ENCODE measurements at regions not wholly inside any gene's neighbourhood (a gene's known extent, or its start where the extent isn't known, plus 50 kb on each side); places are given as distances from the start of the nearest gene placed in this dataset.

DNA sequence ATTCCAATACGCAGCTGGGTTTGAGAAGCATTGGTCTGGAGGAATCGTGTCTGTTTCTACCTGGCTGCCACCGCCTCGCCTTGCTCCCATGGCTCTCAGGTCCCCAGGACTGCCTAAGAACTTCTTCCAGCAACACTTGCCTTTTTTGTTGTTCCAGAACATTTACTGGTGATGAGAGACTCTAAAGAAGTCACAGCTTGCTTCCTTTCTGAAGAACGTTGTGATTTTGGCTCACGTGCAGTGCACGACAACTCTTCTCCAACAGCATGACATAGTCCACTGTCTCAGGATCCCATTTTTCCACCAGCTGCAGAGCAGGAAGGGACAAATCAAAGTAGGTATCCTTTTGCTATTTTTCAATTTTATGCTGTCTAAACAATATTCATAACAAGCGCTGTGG is 940.9 kb downstream of the SLC4A3 start:
- no peaks in the 10 kb centered on the region for H3K9me3 ChIP-seq
- H3K36me3 ChIP-seq: no peaks in the 10 kb centered on the region
- in situ Hi-C loops (cut with MboI; ENCODE audit: low sequenced_read_pairs in 4 of 4) (no loop called here), intact Hi-C loops (cut with DNase I; ENCODE audit: low total_unique reads) (no loop called here)
- ATAC-seq (no peak), DNase-seq (no peak)
- no peaks in the 10 kb centered on the region for H3K4me1 ChIP-seq
- no peaks in the 10 kb centered on the region for H3K27me3 ChIP-seq
- no peak overlapping the region for H3K4me3 ChIP-seq
- H3K27ac ChIP-seq: no peak overlapping the region
- TF ChIP-seq POLR2A (IDR thresholded peaks at IDR 0.05): no peak
- TF ChIP-seq CTCF (IDR thresholded peaks at IDR 0.05 in 4 of 5, conservative IDR thresholded peaks at IDR 0.05 in 1 of 5): no peak

- no peak overlapping the region for H3K27ac ChIP-seq
- intact Hi-C loops (cut with DNase I; ENCODE audit: low total_unique reads) (no loop called here), in situ Hi-C loops (cut with MboI; ENCODE audit: low sequenced_read_pairs in 4 of 4) (no loop called here)
- H3K4me1 ChIP-seq: no peaks in the 10 kb centered on the region
- TF ChIP-seq CTCF (IDR thresholded peaks at IDR 0.05 in 4 of 5, conservative IDR thresholded peaks at IDR 0.05 in 1 of 5) (no peak), POLR2A (IDR thresholded peaks at IDR 0.05) (no peak)
- no peak for ATAC-seq
- no peak for DNase-seq
- no peaks in the 10 kb centered on the region for H3K36me3 ChIP-seq
- no peaks in the 10 kb centered on the region for H3K9me3 ChIP-seq
- H3K4me3 ChIP-seq: no peak overlapping the region
- no peaks in the 10 kb centered on the region for H3K27me3 ChIP-seq
These were observed 941.9 kb downstream of the SLC4A3 start for GRCh38 chr2:220569112-220569897.

DNA sequence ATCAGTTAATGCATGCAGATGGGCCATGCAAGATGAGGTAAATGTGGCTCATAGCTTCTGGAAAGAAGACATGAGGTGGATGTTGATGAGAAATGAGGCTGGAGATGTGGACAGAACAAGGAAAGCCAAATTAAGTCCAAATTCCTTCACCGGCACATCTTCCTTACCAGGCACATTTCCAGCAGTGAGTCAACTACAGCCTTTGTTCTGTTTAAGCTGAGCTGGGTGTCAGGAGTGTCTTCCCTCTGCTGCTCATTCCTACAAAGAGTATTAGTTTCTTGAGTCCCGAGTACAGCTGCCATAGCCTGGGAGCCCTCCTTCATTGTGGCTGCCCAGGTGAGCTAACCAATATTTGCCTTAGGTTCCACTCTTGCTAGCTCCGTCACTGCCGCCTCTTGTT is 945.0 kb downstream of the SLC4A3 start:
- in situ Hi-C loops (cut with MboI; ENCODE audit: low sequenced_read_pairs in 4 of 4): no loop called here

DNA sequence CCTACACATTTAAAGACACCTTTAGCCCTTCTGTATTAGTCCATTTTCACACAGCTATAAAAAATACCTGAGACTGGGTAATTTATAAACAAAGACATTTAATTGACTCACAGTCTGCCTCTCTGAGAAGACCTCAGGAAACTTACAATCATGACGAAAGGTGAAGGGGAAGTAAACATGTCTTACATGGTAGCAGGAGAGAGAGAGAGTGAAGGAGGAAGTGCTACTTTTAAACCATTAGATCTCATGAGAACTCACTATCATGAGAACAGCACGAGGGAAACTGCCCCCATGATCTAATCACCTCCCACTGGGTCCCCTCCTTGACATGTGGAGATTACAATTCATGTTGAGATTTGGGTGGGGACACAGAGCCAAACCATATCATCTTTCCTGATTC is 946.6 kb downstream of the SLC4A3 start:
- in situ Hi-C loops (cut with MboI; ENCODE audit: low sequenced_read_pairs in 4 of 4): no loop called here

More for the DNA sequence above, 945.0 kb downstream of the SLC4A3 start:
- intact Hi-C loops (cut with DNase I; ENCODE audit: low total_unique reads): no loop called here
- no peak for DNase-seq
- no peaks in the 10 kb centered on the region for H3K9me3 ChIP-seq
- TF ChIP-seq POLR2A (IDR thresholded peaks at IDR 0.05): no peak
- TF ChIP-seq CTCF (IDR thresholded peaks at IDR 0.05 in 4 of 5, conservative IDR thresholded peaks at IDR 0.05 in 1 of 5): no peak
- no peaks in the 10 kb centered on the region for H3K27me3 ChIP-seq
- H3K36me3 ChIP-seq: no peaks in the 10 kb centered on the region
- H3K4me1 ChIP-seq: no peaks in the 10 kb centered on the region
- no peak overlapping the region for H3K27ac ChIP-seq
- no peak for ATAC-seq
- no peak overlapping the region for H3K4me3 ChIP-seq

More for the DNA sequence above, 946.6 kb downstream of the SLC4A3 start:
- ATAC-seq (no peak), DNase-seq (no peak)
- no peaks in the 10 kb centered on the region for H3K4me1 ChIP-seq
- no peak overlapping the region for H3K27ac ChIP-seq
- TF ChIP-seq POLR2A (IDR thresholded peaks at IDR 0.05) (no peak), CTCF (IDR thresholded peaks at IDR 0.05 in 4 of 5, conservative IDR thresholded peaks at IDR 0.05 in 1 of 5) (no peak)
- no peaks in the 10 kb centered on the region for H3K27me3 ChIP-seq
- no peaks in the 10 kb centered on the region for H3K36me3 ChIP-seq
- H3K9me3 ChIP-seq: no peaks in the 10 kb centered on the region
- H3K4me3 ChIP-seq: no peak overlapping the region
- intact Hi-C loops (cut with DNase I; ENCODE audit: low total_unique reads): no loop called here

All from gastrocnemius medialis (tissue), 4 donors.